HG03175 (cell line): ENCODE measurements at regions not wholly inside any gene's neighbourhood (a gene's known extent, or its start where the extent isn't known, plus 50 kb on each side); places are given as distances from the start of the nearest gene placed in this dataset.

Source experiments
- ATAC-seq: cut with Tn5 transposase; IDR thresholded peaks from one replicate; pipeline ENCODE4 v1.9.1; 2021; ENCODE audit warnings: mild to moderate bottlenecking, moderate library complexity; ENCODE audit not compliant: unreplicated experiment

DNA sequence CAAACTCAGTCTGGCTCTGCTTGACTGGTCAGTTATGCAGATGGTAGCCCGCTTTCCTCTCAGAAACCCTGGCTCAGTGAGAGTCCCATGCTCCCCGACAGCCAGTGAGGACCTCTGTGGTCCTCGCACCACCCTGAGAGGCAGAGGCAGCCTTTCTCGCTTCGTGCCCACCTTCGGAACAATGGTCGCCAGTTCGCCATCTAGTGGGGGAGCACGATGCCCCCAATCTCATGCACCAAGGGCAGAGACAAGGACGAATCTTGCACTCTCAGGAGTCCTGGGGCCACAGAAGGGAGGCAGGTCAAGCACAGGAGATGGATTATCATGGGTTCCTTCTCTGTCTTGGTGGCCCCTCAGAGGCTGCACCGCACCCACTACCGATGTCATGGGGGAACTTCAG is 75.2 kb downstream of the RHCG start:
- ATAC-seq: no peak

DNA sequence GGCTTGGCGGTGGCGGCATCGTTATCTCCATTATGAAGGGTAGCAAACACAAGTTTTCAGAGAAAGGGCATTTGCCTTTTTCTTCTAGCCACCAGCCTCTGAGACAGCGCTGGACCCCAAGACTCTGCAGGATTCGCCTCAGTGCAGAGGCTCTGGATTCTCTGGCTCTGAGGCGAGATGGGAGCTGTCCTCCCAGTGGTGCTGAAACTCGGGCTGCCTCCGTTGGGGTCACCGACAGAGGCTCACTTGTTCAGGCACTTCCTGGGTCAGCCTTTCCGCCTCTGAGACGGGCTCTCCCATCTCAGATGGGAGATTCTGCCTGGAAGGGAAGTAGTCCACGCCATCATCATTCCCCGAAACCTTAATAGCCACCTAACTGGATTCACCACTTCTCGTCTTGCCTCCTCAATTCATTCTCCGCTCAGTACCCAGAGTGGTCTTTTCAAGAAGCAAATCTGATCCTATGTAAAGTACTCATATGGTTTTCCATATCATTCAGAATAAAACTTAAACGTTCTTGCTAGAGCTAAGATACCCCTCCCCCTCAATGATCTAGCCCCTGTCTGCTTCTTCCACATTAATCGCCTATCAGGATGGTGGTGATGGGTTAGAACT is 76.9 kb downstream of the RHCG start:
- ATAC-seq: no peak

DNA sequence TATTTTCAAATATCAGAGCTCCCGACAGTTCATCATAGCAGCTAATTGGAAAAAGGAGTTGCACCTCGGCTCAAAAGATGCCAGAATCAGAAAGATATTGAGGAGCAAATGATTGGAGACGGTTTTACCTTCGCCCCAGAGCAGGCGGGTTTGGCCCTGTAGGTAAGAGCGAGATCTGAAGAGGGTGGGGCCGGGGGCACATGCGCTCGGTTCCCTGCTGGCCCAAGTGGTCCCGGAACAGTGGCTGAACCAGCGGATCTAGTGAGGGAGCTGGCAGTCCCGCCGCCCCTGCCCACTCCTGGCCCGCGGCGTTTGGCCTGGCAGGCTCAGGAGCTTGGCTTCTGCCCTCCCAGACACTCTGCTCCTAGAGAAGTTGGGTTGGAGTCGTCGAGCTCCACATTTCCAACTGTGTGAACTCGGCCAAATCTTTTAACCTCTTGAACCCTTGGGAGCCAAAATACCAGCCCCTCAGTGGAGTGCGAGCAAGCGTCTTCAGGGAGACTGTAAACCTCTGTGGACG is 79.1 kb downstream of the RHCG start:
- no peak for ATAC-seq

DNA sequence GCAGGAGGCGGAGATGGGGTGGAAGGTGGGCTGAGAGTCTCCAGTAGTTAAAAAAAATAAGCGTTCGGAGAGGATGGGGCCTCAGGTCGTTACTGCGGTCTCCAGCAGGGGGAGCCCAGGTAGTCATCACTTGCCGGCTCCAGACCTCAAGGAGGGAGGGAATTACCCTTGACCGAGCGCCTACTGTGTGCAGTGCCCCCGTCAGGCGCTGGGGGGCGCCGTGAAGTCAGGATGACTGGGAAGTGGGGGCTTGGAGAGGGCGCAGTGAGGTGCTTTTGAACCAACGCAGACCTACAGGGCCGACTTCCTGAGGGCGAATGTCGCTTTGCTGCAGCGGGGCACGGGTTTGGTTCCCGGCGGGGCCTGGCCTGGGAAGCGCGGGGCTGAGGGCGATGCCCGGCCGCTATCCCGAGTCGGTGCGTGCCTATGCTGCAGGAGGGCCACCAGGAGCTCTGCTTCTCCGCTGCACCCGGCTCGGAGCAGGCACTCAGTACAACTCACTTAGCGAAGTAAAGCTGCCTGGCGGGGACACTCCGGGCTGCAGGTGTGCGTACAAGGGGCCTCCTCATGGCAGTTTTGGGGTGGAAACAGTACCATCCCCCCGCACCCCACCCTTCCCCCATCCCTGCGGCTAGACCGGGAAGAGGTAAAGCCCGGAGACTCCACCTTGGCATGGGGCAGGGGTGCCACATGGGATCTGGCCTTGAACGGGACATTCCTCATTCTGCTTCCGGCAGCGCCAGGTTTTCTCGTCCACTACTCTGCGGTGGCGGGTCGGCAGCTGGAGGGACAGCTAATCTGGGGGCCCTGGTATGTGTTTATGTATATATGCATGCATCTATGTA is 79.8 kb downstream of the RHCG start:
- peak; percentile 91 for ATAC-seq

DNA sequence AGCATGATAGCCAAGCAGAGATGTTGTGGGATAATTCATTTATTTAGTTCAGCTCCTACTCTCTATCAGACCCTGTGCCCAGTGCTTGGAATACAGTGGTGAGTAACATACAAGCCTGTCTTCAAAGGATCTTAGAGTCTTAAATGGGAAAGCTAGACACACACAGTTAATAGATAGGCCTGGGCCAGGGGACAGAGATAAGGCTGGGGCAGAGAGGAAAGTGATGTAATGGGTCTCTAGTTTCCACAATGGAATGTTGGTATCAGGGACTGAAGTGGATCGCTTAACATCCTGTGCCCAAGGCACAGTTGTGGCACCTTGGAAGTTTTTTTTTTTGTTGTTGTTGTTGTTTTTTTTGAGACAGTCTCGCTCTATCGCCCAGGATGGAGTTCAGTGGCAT is 79.9 kb upstream of the POLG start:
- no peak for ATAC-seq

DNA sequence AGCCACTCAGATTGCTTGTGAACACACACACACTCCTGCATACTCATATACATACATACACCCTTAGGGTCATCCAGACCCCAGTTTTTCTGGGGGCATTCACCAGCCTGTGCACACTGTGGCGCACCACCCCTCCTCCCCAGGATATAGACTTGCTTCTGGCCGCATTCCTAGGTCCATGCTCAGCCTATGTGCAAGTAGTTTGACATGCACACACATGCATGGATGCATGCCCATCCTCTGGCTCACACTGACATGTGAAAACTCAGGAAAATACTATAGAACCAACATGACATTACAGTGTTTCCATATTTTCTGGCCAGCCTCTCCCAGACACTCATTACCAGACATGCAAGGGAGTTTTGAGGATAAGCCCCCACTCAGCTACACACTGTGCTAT is 79.3 kb upstream of the POLG start:
- no peak for ATAC-seq

DNA sequence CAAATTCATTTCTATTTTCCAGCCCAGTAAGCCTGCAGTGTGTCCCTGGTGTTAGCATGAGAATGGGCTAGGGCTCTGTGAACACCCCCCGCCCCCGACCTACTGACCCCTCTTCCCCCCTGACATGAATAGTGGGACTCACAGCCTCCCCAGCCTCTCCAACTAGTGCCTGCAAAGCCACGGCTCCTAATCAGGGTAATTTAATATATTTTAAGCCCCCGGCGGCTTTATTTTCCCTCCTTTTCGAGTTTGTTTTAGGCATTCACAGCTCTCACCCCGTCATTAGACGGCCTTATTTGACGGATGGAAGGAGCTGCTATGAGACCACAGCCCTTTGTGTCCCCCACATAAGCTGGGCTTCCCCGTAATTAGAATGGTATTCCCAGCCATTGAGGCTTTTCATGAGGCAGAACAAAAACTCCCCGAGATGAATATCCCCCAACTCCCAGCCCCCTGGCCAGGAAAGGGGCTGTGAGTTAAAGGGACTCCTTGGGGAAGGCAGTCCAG is 78.3 kb upstream of the POLG start:
- ATAC-seq: no peak

DNA sequence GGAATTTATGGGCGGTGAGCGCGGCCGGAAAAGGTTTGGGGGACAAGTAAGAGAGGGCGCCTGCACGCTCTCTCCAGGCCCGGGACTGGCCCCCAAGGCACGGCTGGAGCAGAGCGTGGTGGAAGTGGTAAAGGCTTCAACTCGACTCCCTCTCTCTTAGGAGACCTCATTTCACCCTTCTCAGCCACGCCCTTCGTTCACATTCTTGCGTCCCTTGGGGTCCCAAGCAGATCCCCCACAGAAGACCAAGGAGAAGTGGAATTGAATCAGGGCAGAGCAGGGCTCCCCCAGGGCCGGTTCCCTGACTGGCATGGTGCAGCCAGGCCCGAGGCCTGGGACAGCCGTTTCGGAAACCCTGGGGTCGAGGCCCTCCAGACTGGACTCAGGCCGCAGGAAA is 75.4 kb upstream of the POLG start:
- ATAC-seq: no peak

DNA sequence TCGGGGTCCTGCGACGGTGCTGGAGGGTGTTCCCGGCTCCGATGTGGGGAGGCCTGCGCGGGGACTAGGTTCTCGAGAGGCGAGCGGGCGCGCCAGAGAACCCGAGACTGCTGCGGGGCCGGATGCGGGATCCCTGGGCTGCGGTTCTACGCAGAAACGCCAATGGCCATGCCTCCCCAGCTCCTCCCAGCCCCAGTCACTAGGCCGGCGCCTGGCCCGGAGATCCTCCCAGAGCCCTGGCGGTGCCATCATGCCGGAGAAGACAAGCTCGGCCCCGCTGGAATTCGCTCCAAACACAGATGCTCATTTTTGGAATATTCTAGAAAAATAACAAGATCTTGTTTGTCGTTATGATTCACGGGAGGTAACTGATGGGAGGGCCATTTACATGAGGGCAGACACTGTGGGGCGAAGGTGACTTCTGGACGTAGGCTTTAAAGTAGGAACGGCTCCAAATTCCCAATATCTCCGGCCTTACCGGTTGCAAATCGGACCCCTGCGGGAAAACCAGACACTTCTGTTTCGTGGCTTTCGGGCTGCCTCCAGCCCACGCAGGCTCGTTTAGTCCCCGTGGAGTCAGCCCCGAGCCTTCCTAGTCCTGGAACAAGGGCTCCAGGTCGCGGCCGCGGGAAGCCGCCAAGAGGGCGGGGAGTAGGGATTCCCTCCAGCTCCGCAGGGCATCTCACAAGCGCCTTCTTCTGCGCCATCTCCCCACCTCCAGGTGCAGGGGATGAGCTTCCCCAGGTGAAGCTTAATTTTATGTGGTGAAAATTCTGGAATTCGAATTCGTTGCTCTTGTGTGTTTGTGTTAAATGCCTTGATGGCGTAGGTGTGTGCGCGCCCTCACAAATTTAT is 74.8 kb upstream of the POLG start:
- ATAC-seq: no peak

DNA sequence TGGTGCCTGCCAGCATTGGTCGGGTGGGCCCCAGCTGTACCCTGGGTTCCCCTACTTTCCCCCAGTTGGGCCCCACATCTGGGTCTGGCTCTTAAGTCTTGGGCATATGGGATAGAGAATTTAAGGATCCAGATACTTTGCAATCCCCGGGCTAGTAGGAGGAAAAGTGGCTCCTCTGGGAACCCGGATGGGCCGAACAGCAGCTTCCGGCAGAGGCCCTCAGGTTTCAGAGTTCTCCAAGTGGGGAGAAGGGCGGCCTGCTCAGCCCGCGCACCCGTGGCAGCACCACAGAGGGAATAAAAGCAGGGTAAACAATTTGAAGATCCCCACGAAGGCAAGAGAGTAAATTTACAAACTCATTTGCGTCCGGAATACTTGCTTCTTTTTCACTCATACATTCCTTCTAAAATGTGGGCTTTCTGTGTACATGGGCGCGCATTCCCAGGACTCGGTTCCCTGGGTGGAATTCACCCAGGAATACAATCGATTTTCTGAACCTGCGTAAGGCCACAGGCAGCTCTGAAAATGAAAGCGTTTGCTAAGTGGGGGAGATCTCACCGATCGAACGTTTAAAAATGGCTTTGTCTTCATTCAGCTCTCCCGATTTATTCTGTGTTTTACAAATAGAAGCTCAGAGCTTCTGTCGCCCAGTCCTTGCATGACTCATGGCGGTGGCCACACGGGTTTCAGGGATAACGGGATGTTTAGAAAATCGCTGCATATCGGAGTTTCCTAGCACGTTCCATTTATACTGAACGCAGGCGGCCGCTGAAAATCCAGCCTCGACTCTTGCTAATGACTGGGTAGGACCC is 74.0 kb upstream of the POLG start:
- ATAC-seq: no peak

DNA sequence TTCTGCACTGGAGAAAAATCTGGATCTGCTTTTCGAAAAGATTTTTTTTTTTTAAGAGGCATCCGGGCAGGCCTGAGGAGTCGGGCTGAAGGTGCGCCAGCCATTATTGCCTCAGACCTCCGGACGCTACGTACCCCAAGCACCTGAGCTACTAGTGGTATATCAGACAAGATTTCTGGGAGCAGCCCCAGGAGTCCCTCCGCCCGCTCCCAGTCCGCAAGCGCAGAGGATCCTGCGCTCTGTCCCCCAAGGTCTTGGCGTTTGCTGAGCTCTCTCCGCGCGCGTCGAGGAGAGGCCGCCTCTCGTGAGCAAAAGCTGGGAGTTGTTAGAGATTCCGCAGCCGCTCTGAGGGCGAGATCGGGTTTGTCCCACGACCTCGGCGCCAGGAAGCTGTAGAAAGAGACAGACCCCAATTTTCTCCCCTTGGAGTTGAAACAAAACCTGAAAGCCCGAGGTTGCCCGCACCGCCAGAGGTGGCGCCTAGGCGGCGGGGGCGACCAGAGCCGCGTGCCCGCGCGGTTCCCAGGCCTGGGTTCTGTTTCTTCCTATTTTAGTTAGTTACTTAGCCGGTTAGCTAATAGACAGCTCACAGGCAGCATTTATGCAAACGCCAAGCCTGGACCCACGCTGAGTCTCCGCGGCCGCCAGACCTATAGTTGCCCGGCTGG is 72.5 kb upstream of the POLG start:
- no peak for ATAC-seq

DNA sequence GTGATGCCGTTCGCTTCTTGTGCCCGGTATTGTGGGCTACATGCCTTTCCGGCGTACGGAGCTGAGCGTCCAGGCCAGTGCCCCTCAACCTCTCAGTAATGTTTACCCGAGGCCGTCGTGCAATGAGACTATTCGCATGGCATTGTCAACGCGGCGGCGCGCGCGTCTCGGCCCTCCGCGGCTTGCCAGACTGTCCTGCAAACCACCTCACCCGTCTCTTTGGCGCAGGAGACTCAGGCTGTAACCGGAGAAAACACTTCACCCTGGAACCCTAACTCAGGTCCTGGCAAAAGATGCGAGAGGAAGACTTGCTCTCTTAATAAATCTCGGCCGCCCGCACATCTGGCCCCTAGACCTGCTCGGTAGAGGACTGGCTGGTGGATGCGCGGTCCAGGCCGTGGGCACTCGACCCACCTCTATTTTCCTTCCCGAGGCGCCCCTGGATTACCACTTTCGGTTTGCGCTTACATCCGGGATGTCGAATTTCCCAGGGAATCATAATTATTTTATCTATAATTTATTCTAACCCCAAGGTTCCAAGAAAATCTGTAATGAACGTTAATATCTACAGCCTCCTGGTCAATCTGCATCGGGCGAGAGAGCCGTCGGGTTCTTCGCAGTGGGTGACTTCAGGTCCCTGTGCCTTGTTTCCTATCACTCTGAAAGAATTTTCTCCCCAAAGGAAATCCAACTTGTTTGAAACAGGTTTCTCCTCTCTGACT is 71.8 kb upstream of the POLG start:
- no peak for ATAC-seq

DNA sequence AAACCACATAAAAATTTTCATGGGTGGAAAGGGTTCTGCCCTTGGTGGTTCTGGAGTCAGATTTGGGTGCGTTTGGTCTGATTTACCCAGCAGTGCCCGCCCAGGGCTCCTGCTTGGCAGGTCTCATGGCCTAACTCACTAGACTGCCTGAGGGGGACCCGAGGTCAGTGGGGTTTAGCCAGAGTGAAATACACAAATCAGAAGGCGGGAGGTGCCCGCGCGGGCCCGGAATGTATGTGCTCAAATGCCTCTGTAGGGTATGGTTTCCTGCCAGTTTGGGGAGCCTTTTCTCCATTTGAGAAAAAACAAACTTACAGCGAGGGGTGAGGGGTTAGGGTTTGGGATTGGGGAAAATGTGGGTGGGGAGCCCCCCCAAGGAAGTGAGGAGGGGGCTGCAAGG is 70.9 kb upstream of the POLG start:
- no peak for ATAC-seq

DNA sequence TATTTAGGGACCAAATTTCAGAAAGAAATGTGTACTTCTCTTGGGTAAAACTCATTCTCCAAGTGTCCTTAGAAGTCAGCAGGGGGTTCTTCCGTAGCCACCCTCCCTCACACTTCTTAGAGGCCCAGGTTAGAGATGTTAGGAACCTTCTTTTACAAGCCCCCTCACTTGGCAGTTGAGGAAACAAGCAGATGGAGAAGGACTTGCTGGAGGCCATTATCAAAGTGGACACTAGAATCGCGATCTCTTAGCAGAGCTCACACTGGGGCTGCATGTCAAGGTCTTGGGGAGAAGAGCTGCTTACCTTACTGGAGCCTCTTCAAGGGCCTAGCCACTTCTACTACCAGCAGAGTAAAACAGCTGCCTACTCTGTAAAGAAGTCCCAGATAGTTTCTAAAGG is 69.4 kb upstream of the POLG start:
- no peak for ATAC-seq

DNA sequence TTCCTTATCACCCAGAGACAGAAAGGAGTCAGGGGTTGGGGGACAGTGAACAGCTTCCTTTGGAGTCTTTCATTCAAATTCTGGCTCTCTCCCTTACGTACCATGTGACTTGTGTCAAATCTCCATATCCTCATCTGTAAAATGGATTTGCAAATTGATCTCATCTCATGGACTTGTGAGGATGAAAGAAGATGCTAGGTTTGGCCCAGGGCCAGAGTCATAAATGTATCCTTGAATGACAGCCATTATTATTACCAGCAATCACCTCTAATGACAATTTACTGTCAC is 67.8 kb upstream of the POLG start:
- ATAC-seq: no peak

DNA sequence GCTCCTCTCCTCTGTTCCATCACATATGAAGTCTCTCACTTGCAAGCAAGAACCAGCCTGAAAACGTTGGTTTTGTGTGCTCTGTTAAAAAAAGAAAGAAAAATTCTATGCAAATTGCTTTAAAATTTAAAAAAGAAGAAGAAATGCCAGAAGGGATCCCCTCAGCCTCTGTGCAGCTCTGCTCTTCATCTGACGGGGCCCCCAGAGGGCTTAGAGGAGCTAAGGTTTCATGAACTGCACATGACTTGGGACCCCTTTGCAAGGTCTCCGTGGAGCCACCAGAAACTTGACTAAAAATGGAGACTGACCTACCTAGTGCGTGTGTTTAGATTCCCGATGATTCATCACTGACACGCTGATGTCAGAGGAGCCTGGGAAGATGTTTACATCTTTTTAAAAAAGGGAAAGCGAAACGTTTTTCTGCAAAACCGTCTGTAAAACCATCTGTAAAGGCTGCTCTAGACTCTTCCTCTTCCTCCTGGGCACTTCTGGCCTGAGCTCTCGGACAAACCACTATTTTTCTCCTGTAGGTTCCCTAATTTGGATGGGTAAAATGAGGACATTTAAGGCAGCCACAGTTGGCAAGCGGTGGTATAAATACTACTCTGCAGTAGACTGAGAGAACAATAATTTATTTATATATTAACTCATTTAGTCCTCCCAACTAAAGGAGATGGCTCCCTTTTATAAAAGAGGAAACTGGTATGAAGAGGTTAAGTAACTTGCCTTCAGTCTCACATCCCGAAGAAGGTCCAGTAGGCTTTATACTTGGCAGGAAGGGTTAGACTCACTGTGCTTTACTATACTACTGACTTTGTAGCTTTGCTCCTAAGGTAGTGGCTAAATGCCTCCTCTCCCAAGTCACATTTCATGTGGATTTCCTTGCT is 67.2 kb upstream of the POLG start:
- no peak for ATAC-seq

DNA sequence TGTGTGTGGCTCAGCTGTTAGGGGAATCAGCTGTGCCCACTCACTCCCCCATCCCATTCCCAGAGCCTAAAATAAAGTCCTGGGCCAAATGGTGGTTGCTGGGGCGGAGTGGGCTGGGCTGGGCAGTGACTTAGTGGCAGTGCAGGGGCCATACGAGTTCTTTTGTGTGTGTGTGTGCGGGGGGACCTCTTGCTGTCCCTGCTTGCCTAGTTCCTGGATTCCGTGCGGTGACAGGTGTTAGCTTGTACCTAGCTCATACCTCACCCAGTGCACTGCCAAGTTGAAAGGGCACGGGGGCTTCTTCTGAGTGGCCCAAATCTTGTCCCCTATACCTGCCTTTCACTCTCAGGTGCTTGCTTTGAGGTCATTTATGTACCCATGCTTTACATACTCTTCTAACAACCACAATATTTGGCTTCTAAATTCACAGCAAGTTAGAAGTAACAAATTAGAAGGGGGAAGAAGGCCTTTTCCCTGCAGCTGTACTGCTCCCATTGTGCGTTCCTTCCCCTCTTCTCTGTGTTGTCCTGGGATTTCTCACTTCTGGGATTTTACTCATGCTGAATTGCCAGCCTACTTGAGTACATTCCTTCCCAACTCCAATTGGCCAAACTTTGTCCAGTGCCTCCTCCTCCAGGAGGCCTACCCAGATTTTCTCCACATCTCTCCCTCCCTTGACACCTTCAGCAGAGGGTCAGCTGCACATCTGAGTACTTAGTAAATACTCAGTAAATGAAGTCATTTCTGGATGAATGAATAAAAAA is 66.3 kb upstream of the POLG start:
- no peak for ATAC-seq
